ENCODE measurements at regions not wholly inside any gene's neighbourhood (a gene's known extent, or its start where the extent isn't known, plus 50 kb on each side); places are given as distances from the start of the nearest gene placed in this dataset.

GRCh38 chr7:67655168-67655567 is 658.5 kb downstream of the TYW1 start:
- TF ChIP-seq CTCF (IDR thresholded peaks at IDR 0.05) = no peak
- TF ChIP-seq POLR2A (IDR thresholded peaks at IDR 0.05) = no peak
